Activated naive CD8-positive, alpha-beta T cell treated with anti-CD3 and anti-CD28 coated beads for 36 hours (primary cell): ENCODE measurements at regions not wholly inside any gene's neighbourhood (a gene's known extent, or its start where the extent isn't known, plus 50 kb on each side); places are given as distances from the start of the nearest gene placed in this dataset.
"Not testable (repeated sequence)": the region's sequence is repeated elsewhere in the genome, so short reads cannot be mapped to it uniquely, and the experiment has no call there.

Experiments
- DNase-seq: peaks from one replicate; pipeline ENCODE4 v3.0.0; 2021
- H3K27ac Mint-ChIP-seq: one replicate; pipeline ENCODE4 v1.8.0; 2022; ENCODE audit warnings: mild to moderate bottlenecking, moderate library complexity, mixed read lengths
- H3K27me3 Mint-ChIP-seq: one replicate; pipeline ENCODE4 v1.8.0; 2022; ENCODE audit warnings: mild to moderate bottlenecking, mixed read lengths
- H3K36me3 Mint-ChIP-seq: one replicate; pipeline ENCODE4 v1.8.0; 2021; ENCODE audit warnings: mild to moderate bottlenecking, mixed read lengths
- H3K4me1 Mint-ChIP-seq: one replicate; pipeline ENCODE4 v1.8.0; 2021; ENCODE audit warnings: mixed read lengths
- H3K4me3 Mint-ChIP-seq: one replicate; pipeline ENCODE4 v1.8.0; 2022; ENCODE audit warnings: mild to moderate bottlenecking, moderate library complexity, mixed read lengths
- H3K9me3 Mint-ChIP-seq: one replicate; pipeline ENCODE4 v1.8.0; 2022; ENCODE audit warnings: mixed read lengths

DNA sequence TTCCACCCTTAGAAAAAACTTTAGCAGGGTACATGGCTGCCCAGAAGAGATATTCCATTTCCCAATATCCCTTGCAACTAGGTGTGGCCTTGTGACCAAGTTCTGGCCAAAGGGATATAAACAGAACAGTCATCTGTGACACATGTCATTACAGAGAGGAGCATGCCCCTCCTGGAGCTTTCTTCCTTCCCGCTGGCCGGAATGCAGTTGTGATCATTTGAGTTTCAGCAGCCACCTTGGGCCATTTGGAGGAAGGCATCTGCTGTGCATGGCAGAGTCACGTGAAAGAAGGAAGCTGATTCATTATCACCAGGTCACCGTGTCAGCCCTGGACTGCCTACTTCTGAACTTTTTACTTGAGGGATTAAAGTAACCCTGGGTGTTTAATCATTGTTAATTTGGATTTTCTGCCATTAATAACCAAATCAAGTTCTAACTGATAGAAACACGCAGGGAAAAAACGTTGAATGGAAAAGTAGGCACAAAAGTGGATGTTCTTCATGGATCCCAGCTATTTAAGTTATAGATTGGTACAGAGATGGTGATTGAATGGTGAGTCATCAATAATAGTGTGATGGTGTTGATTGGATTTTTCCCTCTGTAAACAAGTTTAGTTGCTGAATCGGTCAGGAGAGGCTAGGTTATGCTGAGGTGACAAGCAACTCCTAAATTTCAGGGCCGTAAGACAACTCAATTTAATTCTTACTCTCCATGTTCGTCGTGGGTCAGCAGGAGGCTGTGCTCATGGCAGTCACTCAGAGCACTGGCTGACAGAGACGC is 80.7 kb upstream of the CCDC167 start:
- no peak overlapping the region for H3K27ac Mint-ChIP-seq
- no peak overlapping the region for H3K4me3 Mint-ChIP-seq
- no peaks in the 10 kb centered on the region for H3K4me1 Mint-ChIP-seq
- no peaks in the 10 kb centered on the region for H3K27me3 Mint-ChIP-seq
- no peaks in the 10 kb centered on the region for H3K9me3 Mint-ChIP-seq
- no peaks in the 10 kb centered on the region for H3K36me3 Mint-ChIP-seq
- DNase-seq = no peak

DNA sequence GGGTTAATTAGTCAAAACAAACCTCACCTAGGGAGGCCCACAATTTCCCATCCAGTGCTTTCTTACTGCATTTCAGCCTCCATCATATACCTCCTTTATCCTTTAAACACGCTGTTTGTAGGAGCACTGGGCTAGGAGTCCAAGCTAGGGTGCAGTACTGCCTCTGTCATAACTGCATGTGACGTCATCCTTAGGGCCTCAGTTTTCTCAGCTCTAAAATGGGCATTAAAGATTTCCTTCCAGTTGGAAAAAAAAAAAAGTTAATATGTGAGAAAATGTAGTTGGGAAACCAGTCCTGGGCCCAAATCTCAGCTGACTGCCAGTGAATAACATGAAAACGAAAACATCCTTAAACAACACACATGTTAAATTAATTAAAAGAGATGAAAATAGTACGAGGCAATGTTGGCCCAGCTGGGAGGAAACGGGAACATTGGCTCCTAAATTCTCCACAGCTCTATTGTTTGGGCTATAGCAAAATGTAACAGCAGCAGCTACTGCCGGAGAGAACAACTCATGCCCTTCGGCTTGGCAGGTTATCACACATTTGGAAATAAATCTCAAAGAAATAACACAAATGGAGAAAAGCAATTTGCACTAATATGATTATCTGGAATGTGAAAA is 79.9 kb upstream of the CCDC167 start:
- Mint-ChIP-seq H3K4me1 (no peaks in the 10 kb centered on the region), H3K9me3 (no peaks in the 10 kb centered on the region), H3K4me3 (no peak overlapping the region), H3K27me3 (no peaks in the 10 kb centered on the region), H3K36me3 (no peaks in the 10 kb centered on the region), H3K27ac (no peak overlapping the region)
- no peak for DNase-seq

DNA sequence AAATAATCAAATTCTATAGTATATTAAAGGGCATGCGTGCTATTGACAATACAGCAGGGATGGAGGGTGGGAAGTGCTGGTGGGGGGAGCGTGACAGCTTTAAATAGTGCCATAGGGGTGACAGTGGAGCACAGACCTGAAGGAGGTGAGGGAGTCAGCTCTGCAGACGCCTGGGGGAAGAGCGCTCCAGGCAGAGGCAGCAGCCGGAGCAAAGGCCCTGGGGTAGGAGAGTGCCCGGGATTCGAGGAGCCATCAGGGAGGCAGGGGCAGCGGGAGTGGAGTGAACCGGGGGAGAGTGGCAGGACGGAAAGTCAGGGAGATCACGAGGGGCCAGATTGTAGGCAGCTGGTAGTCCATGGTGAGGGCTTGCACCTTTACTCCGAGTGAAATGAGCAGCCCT is 78.4 kb upstream of the CCDC167 start:
- no peak for DNase-seq
- H3K4me3 Mint-ChIP-seq = no peak overlapping the region
- H3K4me1 Mint-ChIP-seq = no peaks in the 10 kb centered on the region
- no peaks in the 10 kb centered on the region for H3K9me3 Mint-ChIP-seq
- no peak overlapping the region for H3K27ac Mint-ChIP-seq
- no peaks in the 10 kb centered on the region for H3K36me3 Mint-ChIP-seq
- no peaks in the 10 kb centered on the region for H3K27me3 Mint-ChIP-seq

DNA sequence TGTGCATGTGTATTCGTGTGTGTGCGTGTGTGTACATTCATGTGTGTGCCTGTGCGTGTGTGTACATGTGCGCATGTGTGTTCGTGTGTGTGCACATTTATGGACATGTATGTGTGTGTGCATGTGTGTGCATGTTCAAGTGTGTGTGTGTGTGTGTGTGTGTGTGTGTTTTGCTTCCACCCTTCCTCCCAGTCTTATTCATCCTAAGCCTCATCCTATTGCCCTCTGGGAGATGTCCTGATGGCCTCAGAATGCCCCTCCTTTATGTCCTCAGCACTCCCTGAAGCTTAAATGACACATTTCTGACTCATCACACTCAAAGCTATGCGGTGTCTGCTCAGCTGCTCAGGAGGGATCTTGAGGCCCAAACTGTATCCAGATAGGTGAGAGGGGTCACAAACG is 76.6 kb upstream of the CCDC167 start:
- H3K36me3 Mint-ChIP-seq = no peaks in the 10 kb centered on the region
- no peaks in the 10 kb centered on the region for H3K9me3 Mint-ChIP-seq
- no peaks in the 10 kb centered on the region for H3K4me1 Mint-ChIP-seq
- DNase-seq = no peak
- no peaks in the 10 kb centered on the region for H3K27me3 Mint-ChIP-seq
- no peak overlapping the region for H3K4me3 Mint-ChIP-seq
- H3K27ac Mint-ChIP-seq = no peak overlapping the region

DNA sequence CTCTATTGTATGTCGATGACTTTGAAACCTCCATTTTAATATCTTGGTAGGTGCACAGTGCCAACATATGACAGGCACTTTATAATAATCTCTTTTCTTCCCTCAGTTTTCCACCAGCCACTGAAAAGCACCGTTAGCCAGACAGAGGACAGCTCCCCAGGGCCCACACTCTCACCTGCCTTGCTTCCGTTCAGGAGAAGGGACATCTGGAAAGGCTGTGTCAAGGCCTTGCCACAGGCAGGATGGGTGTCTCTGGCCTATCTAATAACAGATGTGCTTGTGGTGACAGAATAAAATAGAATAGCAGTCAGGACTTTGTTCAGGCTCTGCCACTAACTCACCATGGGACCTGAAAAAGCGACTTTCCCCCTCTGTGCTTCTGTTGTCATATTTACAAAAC is 75.5 kb upstream of the CCDC167 start:
- H3K9me3 Mint-ChIP-seq = no peaks in the 10 kb centered on the region

DNA sequence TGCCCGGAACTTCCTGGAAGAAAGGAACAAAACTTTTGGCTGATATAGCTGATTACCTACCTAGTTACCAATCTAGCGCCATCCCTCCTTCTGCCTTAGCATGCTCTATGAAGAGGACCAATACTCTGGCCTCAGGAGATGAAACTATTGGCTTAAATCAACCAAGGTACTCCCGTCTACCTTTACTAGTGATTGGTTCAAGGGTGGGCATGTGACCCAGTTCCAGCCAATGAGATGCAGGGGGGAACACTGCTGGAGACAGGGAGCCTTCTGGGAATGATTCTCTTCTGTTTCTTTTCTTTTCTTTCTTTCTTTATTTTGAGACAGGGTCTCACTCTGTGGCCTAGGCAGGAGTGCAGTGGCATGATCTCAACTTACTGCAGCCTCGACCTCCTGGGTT is 72.6 kb upstream of the CCDC167 start:
- no peak for DNase-seq
- Mint-ChIP-seq H3K27me3 (no peaks in the 10 kb centered on the region), H3K4me3 (no peak overlapping the region), H3K36me3 (no peaks in the 10 kb centered on the region), H3K9me3 (no peaks in the 10 kb centered on the region), H3K27ac (no peak overlapping the region), H3K4me1 (no peaks in the 10 kb centered on the region)

More for the DNA sequence above, 75.5 kb upstream of the CCDC167 start:
- Mint-ChIP-seq H3K36me3 (no peaks in the 10 kb centered on the region), H3K4me1 (no peaks in the 10 kb centered on the region), H3K27ac (no peak overlapping the region), H3K4me3 (no peak overlapping the region), H3K27me3 (no peaks in the 10 kb centered on the region)
- no peak for DNase-seq

DNA sequence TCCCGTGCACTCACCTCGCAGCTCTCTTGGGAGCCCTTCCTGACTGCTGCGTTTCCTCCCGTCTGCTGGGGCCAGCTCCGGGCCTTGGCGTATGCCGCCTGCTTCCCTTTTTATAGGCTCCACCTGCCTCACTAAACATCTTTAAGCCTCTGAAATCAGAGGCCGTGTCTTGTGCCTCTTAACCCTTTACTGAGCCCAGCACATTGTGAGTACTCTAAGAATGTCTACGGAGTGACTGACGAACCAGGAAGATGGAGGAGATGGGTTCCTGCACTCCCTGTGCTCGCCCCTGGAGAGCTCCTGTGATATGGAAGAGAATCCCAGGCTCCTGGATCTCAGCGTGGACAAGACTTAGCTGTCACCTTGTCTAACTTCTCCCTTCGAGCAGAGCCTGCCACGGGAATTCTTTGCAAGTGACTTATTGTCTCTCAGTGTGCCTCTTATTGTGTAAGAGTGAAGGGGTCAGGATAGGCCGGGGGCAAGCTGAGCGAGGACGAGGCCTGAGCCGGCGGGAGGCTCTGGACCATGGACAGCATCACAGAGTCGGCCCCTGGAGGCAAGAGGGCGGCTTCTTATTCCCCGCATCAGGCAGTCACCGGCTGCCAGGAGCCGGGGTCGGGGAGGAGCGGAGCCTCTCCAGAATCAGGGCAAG is 70.9 kb upstream of the CCDC167 start:
- H3K36me3 Mint-ChIP-seq = no peaks in the 10 kb centered on the region

DNA sequence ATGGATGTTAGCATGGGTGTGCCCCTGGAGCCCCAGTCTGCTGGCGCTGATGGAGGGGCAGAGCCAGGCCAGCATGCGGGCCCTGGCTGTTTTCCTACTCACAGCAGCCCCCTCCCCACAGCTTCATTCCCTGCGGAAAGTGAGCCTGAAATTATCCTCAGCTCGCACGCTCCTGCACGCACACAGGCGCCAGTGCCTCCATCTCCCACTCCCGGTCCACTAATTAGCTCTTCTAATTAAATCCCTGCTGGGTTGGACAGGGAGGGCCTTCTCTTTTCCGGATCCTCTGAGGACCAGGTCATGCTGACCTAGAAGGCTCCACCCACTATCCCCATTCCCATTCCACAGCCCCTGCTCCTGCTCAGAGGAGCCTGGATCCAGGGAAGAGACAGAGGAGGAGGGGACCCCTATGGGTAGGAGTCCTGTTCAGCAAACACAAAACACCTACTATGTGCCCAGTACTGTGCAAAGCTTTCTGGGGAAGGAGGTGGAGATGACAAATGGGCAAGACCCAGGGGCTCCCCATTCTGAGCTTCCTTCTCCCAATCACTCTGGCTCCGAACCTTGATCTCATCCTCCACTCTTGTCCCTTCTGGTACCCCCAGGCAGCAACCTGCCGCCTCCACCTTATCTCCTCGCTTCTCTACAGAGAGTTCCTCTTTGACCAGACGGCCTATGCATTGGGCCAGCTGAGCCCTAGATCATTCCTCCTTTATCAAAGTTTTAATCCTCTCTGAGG is 70.2 kb upstream of the CCDC167 start:
- no peaks in the 10 kb centered on the region for H3K36me3 Mint-ChIP-seq
- H3K27me3 Mint-ChIP-seq = no peaks in the 10 kb centered on the region
- peaks cover 3% of the 10 kb centered on the region for H3K4me1 Mint-ChIP-seq
- no peaks in the 10 kb centered on the region for H3K9me3 Mint-ChIP-seq
- no peak for DNase-seq
- H3K27ac Mint-ChIP-seq = no peak overlapping the region
- no peak overlapping the region for H3K4me3 Mint-ChIP-seq

More for the DNA sequence above, 70.9 kb upstream of the CCDC167 start:
- H3K27me3 Mint-ChIP-seq = no peaks in the 10 kb centered on the region
- H3K9me3 Mint-ChIP-seq = no peaks in the 10 kb centered on the region
- H3K27ac Mint-ChIP-seq = no peak overlapping the region
- H3K4me1 Mint-ChIP-seq = peaks cover 3% of the 10 kb centered on the region
- H3K4me3 Mint-ChIP-seq = no peak overlapping the region
- DNase-seq = no peak

DNA sequence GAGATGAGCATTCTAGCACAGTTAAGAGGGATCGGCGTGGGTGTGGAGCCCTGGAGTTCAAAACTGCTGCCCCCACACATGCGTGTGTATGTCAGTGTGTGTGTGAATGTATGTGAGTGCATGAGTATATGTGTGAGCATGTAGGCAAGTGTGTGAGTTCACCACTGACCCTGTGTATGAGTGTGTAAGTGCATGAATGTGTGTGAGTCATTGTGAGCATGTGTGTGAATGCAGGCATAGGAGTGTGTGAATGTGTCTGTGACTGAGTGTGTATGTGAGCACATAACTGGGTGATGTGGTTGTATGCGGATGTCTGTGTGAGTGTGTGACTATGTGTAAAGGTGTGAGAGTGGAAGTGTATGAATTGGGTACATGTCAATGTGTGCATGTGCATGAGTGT is 69.6 kb upstream of the CCDC167 start:
- H3K36me3 Mint-ChIP-seq = no peaks in the 10 kb centered on the region
- H3K4me3 Mint-ChIP-seq = no peak overlapping the region
- DNase-seq = no peak
- peaks cover 3% of the 10 kb centered on the region for H3K4me1 Mint-ChIP-seq
- H3K27ac Mint-ChIP-seq = no peak overlapping the region
- H3K9me3 Mint-ChIP-seq = no peaks in the 10 kb centered on the region
- no peaks in the 10 kb centered on the region for H3K27me3 Mint-ChIP-seq

DNA sequence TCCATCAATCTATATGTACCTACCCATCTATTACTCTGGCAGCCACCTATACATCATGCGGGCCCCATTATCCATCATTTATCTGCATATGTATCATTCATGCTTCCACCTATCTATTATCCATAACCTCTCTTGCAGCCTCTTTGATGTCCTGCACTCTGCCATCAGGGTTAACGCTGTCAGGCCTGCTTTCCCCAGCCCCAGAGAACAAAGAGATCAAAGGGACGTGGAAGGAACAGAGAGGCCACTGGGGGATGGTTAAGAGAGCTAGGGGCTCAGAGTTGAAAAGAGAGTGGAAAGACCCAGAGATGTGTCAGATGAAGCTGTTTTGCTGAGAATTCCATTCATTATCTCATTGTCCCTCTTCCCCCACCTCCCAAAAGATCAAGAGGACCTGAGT is 67.3 kb upstream of the CCDC167 start:
- H3K4me3 Mint-ChIP-seq = no peak overlapping the region
- H3K4me1 Mint-ChIP-seq = peaks cover 3% of the 10 kb centered on the region
- no peak for DNase-seq
- no peak overlapping the region for H3K27ac Mint-ChIP-seq
- no peaks in the 10 kb centered on the region for H3K36me3 Mint-ChIP-seq
- no peaks in the 10 kb centered on the region for H3K27me3 Mint-ChIP-seq
- no peaks in the 10 kb centered on the region for H3K9me3 Mint-ChIP-seq

DNA sequence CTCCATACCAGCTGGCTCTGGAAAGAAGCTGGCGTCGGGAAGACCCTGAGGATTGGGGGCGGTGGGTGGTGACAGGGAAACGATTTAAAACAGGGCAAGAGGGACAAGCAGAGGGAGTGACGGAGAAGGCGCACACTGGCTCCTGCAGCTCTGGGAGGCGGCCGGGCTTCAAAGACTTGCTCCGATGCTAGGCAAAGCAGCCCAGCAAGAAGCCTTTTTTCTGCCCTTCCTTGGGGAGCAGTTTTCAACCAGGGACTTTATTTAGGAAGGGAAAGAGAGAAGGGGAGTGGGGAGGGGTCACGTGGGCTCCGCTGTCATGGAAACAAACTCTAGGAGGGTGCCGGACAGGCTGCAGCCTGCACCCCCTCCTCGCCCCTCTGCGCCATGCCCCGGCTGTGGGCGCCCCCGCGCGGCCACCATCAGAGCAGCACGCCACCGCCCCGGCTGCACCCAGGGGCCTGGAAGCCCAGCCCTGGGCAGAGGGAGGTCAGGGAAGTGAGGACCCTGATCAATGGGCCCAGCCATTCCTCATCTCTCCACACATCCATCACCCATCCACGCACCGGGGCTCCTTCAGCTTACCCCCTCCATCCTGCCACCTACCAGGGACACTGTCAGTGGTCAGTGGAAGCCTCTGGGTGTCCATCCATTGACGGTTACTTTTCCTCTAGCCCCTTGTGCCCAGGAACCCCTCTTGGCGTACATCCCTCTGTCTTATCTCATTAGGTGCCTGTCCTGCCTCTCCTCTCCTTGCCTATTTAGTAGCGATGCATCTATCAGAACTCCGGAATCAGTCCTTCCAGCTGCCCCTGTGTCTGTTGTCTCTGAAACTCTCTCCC is 66.6 kb upstream of the CCDC167 start:
- Mint-ChIP-seq H3K4me1 (peaks cover 3% of the 10 kb centered on the region), H3K27me3 (peaks cover under 1% of the 10 kb centered on the region), H3K27ac (no peak overlapping the region), H3K4me3 (peak overlapping the region; percentile 46), H3K36me3 (no peaks in the 10 kb centered on the region), H3K9me3 (no peaks in the 10 kb centered on the region)
- DNase-seq = peak; percentile 78

DNA sequence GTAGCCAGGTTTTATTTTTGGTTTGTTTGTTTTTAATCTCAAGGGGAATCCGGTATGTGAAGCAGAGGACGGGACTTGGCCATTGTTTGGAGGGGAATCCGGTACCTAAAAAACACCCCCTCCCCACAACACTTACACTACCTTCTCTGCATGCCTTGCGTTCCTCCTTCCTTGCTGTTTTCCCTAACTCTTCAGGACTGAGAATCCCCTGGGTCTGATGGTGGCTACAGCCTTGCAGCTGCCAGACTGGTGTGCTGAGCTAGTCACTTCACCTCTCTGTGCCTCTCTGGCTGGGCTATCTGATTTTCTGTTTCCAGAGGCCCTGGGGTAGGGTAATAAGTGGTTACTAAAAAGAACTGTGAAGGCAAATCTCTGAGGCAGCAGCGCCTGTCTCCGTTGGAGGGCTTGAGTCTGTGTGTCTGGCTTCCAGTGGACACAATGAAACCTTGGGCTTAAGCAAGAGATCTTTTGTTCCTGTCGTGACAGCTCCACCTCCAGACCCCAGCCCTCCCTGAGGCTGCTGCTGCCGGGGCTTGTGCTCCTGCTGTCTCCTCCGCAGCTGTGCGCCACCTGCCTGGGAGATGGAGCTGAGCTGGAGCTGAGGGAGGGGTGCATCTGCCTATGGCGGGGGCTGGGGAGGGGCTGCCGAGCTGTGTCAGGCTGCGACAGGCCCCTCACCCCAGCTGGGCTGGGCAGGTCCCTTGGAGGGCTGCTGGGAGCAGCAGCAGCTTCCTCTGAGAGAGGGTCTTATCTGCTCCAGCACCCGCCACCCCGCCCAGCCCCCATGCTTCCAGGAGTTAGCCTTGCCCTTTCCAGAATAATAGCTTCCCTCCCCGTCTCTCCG is 65.8 kb upstream of the CCDC167 start:
- Mint-ChIP-seq H3K27ac (no peak overlapping the region), H3K36me3 (no peaks in the 10 kb centered on the region), H3K9me3 (peaks cover 3% of the 10 kb centered on the region), H3K4me3 (no peak overlapping the region), H3K27me3 (peaks cover 3% of the 10 kb centered on the region), H3K4me1 (peaks cover 4% of the 10 kb centered on the region)
- no peak for DNase-seq

DNA sequence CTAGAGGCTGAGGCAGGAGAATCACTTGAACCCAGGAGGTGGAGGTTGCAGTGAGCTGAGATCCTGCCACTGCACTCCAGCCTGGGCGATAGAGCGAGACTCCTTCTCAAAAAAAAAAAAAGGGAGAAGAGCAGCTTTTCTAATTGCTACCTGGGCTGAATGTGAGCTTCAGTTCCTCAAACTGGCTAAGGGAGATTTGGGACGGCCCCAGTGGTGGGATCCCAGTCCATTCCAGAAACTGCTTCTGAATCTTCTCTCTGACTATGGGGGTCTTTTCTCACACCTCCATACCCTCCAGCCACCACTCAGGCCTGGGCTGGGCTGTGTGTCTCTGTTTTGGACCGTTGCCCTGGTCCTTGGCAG is 63.2 kb upstream of the CCDC167 start:
- not testable (repeated sequence) for H3K27me3 Mint-ChIP-seq, H3K4me3 Mint-ChIP-seq, H3K9me3 Mint-ChIP-seq, H3K27ac Mint-ChIP-seq, DNase-seq, H3K36me3 Mint-ChIP-seq
- peaks cover 29% of the 10 kb centered on the region for H3K4me1 Mint-ChIP-seq

DNA sequence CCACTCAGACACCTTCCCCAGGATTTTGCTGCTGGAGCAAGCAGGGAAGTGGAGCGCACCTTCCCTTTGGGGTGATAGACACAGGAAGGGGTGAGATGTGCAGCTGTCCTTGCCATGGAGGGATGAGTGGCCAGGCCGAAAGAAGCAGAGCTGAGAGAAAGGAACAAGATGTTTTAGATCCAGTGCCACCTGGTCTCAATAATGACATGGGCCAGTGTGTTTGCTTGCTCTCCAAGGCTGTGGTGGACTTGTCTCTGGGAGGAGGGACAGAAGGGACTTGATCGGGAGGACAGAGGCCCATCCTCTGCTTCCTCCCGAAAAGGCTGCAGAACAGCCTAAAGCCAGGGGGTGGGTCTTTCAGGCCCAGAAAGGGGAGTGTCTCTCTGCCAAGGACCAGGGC is 61.7 kb upstream of the CCDC167 start:
- no peak for DNase-seq
- Mint-ChIP-seq H3K36me3 (no peaks in the 10 kb centered on the region), H3K4me3 (no peak overlapping the region), H3K4me1 (peaks cover 33% of the 10 kb centered on the region), H3K27me3 (peaks cover 3% of the 10 kb centered on the region), H3K27ac (no peak overlapping the region), H3K9me3 (peaks cover 4% of the 10 kb centered on the region)
